ENCODE measurements at regions not wholly inside any gene's neighbourhood (a gene's known extent, or its start where the extent isn't known, plus 50 kb on each side); places are given as distances from the start of the nearest gene placed in this dataset.

GRCh38 chr12:127411981-127412380 is 855.0 kb upstream of the TMEM132C start:
- no peak for DNase-seq (ENCODE audit: low spot score)

DNA sequence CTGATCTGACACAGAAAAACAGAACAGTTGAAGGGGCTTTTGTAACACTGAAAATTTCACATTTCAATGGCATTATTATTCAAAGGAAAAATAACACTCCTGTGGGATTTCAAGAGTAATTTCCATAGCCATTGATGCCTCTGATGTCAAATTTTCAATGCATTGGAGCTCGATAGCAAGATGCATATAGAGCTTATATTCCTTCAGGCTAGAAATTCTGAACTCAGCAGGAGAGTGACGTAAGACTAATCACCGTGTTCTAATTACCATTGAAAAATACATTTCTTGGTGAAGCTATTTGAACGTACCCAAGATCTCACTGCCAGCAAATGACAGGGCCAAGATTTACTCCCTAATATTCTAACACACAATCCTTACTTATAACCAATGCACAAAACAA is 854.1 kb upstream of the TMEM132C start:
- no peak for DNase-seq (ENCODE audit: low spot score)

DNA sequence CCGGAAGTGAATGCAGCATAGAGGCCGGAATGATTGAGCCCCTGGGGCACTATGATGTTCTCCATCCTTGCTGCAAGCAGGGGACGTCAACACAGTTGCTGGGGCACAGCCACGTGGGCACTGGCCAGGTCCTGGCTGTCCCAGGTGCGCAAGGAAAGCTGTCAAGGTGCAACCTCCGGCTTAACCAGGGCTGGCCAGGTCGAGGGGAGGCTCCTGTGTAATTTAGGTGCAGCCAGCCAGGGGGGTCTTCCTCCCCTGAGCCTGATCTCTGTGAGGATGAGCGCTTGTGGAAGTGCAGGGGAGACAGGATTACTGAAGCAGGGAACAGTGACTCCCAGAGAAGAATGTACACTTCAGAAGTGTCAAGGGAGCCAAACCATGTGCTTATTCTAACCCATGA is 852.8 kb upstream of the TMEM132C start:
- DNase-seq (ENCODE audit: low spot score) = no peak

- no peak for DNase-seq (ENCODE audit: low spot score)
These were observed 852.3 kb upstream of the TMEM132C start for GRCh38 chr12:127414636-127415035.

DNA sequence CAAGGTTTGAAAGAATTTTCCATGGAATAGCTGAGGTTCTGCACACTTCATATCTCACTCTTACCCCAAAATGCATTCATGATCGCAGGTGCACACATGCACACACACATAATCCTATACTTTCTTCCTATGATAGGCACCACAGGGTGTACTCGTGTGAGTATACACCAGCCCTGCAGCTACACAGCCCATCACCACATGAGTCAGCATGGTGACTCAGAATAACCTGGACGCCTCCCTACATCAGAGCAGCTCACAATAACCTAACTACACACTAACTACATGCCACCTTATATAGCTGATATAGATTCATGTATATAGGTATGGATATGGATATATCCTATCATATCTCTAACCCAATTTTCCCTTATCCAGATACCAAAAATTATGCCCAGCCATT is 850.2 kb upstream of the TMEM132C start:
- no peak for DNase-seq (ENCODE audit: low spot score)

GRCh38 chr12:127419111-127419510 is 847.9 kb upstream of the TMEM132C start:
- no peak for DNase-seq (ENCODE audit: low spot score)

DNA sequence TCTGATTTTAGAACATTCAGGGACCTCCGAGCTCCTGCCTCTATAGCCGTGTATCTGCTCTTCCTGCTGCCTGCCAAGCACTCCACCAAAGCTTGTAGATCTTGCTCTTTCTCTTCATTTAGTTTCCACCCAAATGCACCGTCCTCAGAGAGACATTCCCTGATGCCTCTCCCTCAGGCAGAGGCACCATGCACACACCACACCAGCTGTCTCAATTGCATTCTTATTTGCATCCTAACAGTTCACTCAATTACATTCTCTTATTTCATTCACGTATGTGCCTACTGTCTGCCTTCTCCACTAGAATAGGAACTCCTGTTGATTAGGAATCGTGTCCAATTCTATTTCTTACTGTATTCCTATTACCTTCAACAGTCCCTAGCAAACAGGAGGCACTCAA is 845.4 kb upstream of the TMEM132C start:
- DNase-seq (ENCODE audit: low spot score) = no peak

DNA sequence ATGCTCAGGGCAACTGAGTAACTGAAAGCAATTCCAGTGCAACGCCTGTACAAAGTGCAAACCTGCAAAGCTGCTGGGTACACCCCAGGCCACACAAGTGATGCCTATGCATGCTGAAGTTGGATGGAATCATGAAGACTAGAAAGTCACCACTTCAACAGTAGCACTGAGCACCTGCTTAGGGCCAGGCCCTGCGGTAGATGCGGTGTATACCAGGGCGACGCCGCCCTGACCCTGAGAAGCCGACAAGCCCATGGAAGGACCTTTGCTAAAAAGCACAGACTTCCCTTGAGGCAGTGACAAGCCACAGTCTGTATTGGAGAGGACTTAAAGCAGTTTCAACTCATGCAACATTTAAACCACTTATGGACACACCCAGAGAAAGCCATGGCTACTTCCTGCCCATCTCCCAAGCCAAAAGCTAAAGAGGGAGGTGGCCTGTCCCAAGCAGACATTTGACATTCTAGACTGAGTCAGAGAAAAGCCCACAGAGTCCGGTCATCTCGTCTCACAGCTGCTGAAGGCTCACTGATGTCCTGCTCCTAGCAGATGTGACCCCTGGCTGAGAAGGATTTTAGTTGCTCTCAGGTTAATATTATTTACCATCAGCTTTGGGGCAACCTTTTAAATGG is 843.9 kb upstream of the TMEM132C start:
- no peak for DNase-seq (ENCODE audit: low spot score)

DNA sequence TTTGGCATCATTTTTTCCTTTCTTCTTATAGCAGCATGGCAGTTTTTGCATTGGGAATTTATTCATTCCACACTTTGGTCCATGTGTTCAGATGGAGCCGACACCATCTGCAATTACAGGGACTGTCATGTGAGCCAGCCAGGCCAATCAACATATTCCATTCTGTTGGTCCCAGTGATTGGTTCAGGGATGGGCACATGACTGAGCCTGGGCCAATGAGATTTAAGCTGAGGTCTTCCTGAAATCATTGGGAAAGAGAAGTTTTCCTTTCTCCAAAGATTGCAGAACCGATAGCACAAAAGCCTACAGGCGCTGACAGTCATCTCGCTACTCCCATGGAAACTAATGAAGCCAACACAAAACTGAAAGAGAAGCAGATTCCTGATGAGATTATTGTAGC is 841.5 kb upstream of the TMEM132C start:
- DNase-seq (ENCODE audit: low spot score) = no peak

GRCh38 chr12:127428420-127428819 is 838.5 kb upstream of the TMEM132C start:
- no peak for DNase-seq (ENCODE audit: low spot score)

DNA sequence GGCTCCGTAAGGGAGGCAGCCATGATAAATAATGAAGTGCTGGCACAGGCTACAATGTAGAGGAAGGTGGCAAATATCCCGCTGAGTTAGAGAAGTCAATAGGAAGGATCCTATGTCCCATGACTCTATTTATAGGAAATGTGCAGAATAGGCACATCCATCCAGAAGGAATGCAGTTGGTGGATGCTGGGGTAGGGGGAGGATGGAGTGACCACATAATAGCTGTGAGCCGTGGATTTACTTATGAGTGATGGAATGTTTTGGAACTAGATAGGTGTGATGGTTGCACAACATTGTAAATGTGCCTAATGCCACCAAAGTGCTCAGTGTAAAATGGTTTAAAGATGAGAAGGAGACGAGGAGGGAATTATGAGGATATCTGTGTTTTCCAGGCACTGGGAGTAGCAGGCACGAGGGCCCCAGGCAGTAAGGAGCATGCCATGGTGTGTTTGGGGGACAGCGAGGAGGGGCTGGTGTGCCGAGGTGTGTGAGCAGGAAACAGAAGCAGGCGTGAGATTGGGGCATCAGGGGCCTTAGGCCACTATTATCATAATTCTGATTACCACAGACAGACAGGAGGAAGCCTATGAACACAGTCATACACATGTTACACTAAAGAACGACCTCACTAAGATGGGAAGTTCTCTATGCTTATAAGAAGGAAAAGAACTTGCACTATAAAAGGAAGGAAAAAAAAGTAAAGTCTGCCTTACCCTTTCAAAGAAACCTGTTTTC is 837.3 kb upstream of the TMEM132C start:
- DNase-seq (ENCODE audit: low spot score) = no peak

DNA sequence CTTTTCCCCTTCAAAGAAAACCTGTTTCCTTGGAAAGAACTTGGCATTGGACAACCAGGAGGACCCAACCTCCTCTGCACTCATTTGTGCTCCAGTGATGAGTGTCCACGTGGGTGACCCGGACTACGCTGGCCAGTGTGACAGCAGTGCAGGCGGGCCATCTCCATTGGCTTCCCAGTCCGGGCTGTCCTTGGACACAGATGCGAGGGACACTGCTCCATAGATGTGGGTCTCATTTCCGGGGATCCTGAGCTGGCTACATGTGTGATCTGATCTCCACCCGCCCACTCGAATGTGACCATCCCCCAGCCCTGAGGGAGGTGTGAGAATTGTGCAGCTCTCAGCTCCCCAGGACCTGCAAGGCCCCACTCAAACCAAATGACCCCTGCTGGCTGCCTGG is 836.6 kb upstream of the TMEM132C start:
- DNase-seq (ENCODE audit: low spot score) = no peak

DNA sequence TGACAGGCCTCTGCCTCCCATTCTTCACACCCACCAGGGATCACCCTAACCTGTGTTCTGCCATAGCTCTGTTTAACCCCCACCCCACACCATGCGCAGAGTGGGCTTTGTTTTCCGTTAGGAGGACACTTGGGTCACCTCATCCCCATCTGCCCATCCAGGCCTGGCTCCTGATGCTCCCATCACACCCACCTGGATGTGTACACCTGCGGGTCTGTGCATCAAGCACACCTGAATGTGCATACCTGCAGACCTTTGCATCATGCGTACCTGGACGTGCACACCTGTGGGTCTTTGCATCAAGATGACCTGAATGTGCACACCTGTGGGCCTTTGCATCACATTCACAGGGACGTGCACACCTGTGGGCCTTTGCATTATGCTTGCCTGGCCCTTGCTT is 835.8 kb upstream of the TMEM132C start:
- DNase-seq (ENCODE audit: low spot score) = no peak

DNA sequence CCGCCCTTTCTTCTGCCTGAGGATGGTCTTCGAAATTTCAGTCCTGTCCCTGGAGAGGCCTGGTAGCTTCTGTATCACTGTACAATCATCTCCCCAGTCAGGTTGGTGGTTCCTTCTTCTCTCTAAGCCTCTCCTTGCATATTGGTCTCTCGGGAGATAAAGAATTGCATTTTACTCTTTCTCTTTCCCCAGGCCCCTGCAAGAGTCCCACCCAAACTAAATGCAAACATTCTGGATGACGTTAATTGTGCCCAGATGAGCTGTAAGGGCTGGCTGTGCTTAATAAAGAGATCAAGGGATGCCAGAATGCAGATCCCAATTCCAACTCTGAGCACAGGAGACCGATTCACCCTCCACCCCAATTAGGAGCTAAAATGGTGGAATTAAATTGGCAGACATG is 835.4 kb upstream of the TMEM132C start:
- DNase-seq (ENCODE audit: low spot score) = no peak

GRCh38 chr12:127435439-127435838 is 831.5 kb upstream of the TMEM132C start:
- no peak for DNase-seq (ENCODE audit: low spot score)

DNA sequence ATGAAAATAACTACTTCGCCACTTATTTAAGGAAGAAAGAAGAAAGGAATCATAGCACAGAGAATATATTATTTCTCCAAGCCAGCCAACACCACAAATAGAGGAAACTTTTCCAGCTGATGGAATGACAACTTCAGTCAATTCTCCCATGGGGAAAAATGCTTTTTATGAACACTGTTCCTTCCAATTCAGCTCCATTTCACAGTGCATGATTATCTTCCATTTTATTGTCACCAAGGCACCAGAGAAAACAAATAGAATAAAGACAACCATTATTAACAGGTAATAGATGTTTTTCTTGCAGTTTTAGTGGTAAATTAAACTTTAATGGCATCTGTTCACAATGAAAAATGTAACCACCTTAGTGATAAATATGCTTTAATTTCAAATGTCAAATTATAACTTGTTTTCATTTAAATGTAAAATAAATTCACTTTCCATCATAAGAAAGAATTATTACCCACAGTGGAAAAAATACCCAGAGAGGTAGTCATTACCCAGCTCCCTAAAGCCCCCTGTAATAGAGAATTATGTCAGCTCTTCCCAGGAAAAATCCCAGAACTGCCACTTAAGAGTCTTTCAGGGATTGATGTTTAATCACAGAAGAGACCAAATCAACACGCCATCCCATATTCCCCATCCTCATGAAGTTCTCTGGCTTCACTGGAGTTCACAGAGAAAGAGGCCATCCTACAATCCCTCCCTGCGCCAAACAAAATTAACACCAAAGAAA is 828.3 kb upstream of the TMEM132C start:
- no peak for DNase-seq (ENCODE audit: low spot score)

- no peak for DNase-seq (ENCODE audit: low spot score)
These were observed 821.3 kb upstream of the TMEM132C start for GRCh38 chr12:127445581-127446139.

- no peak for DNase-seq (ENCODE audit: low spot score)
These were observed 818.1 kb upstream of the TMEM132C start for GRCh38 chr12:127448906-127449305.

- DNase-seq (ENCODE audit: low spot score) = no peak
These were observed 816.1 kb upstream of the TMEM132C start for GRCh38 chr12:127450826-127451225.

DNA sequence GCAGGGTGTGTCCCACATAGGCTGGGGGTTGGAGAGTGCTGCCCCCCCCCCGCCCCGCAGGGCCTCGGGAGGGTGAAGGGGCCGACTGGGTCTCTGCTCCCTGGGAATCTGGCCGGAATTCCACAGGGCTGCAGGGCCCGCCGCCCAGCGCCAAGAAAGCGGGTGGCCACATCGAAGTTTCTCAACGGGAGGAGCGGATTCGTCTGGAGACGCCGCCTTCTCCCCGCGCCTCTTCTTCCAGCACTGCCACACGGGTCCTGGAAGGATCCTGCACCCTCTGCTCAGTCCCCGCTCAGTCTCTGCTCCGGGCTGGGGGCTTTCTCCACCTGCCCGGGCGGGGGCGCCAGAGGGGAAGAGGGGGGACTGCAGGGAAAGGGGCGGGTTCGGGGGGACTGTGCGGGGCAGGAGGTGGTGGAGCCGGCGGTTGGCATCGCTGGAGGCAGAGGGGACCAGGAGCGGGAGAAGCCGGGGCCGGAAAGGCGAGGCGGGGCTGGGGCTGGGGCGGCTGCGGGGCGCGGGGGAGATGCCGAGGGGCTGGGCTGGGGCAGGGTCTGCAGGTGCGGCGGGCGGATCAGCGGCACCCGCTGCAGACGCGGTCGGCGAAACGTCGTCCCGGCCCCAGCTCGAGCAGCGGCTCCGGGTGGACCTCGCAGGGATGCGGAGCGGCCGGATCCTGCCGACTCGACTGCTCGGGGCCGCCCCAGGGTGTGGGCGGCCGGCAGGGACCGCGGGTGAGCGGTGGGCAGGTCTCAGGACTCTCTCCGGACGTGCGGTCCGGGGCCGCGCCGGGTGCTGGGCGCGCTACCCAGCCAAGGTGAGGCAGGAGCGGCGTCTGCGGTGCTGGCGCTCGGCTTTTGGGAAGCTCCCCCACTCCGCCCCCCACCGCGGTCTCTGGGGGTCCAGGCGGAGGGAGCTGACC is 811.4 kb upstream of the TMEM132C start:
- no peak for DNase-seq (ENCODE audit: low spot score)

DNA sequence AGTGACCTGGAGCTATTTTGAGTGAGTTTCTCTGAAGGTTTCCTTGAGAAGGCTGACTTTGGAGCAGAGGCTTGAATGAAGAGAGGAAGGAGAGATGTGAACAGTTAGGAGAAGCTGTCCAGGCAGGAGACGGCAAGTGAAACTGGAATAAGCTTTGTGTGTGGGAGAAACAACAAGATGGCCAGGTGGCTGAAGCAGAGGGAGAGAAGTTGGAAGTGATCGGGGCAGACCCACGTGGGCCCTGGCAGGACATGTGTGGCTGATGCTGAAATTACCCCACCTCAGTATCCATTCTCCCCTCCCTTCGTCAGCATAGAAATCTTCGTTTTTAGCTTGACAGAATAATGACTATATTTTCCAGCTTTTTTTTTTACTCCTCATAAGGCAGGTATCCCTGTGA is 809.2 kb upstream of the TMEM132C start:
- no peak for DNase-seq (ENCODE audit: low spot score)

DNA sequence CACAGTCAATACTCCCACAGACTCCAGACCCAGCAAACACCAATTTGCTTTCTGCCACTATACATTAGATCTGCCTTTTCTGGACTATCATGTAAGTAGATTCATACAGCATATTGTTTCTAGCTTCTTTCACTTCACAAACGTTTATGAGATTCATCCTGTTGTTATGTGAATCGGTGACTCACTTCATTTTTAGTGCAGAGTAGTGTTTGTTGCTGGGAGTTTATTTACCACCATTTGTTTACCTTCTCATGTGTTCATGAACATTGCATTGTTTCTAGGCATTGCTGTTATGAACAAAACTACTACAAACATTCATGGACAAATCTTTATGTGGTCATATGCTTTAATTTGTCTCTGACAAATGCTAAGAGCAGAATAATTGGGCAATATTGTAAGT is 807.8 kb upstream of the TMEM132C start:
- no peak for DNase-seq (ENCODE audit: low spot score)
